Stomach (tissue), 4 donors: ENCODE measurements at regions not wholly inside any gene's neighbourhood (a gene's known extent, or its start where the extent isn't known, plus 50 kb on each side); places are given as distances from the start of the nearest gene placed in this dataset.

Source experiments
- CTCF ChIP-seq, 7 experiments: fragments of 450-650 bp in 4 of 7; fragments of 200-600 bp in 3 of 7; sonication (generic) in 3 of 7; IDR thresholded peaks; one replicate each; pipeline ENCODE4 v1.5.1; 2016 to 2019; ENCODE audit warnings: antibody characterized with exemption in 7 of 7, control low read depth in 2 of 7, mild to moderate bottlenecking in 1 of 7
- EP300 ChIP-seq: sonication (generic); formaldehyde crosslinking; IDR thresholded peaks from one replicate; pipeline ENCODE4 v1.6.1; 2017; ENCODE audit warnings: antibody characterized with exemption
- POLR2A ChIP-seq, 4 donors: fragments of 450-650 bp; IDR thresholded peaks; one replicate each; pipeline ENCODE4 v1.6.1; 2016; ENCODE audit warnings: antibody characterized with exemption in 4 of 4, control low read depth in 2 of 4, mild to moderate bottlenecking in 1 of 4, moderate library complexity in 1 of 4

GRCh38 chr18:14922031-14922430 lies 174.1 kb downstream of the ANKRD30B start:
- TF ChIP-seq CTCF (IDR thresholded peaks at IDR 0.05) (no peak), POLR2A (IDR thresholded peaks at IDR 0.05) (no peak), EP300 (no peak)
